HepG2 (cell line): ENCODE measurements at regions not wholly inside any gene's neighbourhood (a gene's known extent, or its start where the extent isn't known, plus 50 kb on each side); places are given as distances from the start of the nearest gene placed in this dataset.

Experiments
- ATAC-seq: fragments of 200-7000 bp; cut with Tn5 transposase; 3 replicates; pipeline ENCODE4 v1.9.1; 2020; ENCODE audit warnings: mild to moderate bottlenecking, moderate library complexity
- BruUV-seq: library from RNA; stranded (reverse); fragments of 400-500 nt; replicated peaks from 2 replicates; lab custom pipeline; 2021; lab: Mats Ljungman, UMichigan
- CTCF ChIA-PET: fragments of 300-600 bp; formaldehyde crosslinking; extraction: SDS; loops from one replicate; lab custom pipeline; 2021; ENCODE audit warnings: low total read pairs, inconsistent platforms, low intra/inter-chr PET ratio; lab: Yijun Ruan, JAX
- POLR2A ChIA-PET: fragments of 350-600 bp; sonication (Branson Sonifier 250); formaldehyde crosslinking; loops from one replicate; lab custom pipeline; 2020; ENCODE audit warnings: antibody characterized with exemption, inconsistent platforms; lab: Yijun Ruan, JAX
- DNase-seq: peaks from one replicate; pipeline ENCODE4 v3.0.0-alpha.2; 2015; ENCODE audit warnings: low spot score
- FAIRE-seq: peaks from 3 replicates; lab custom pipeline; 2011; peaks lifted over from hg19 to GRCh38; lab: Jason Lieb, UNC
- H2AFZ ChIP-seq: one replicate; pipeline ENCODE4 v1.6.1; 2011; ENCODE audit warnings: low read length, inconsistent platforms
- H3K27ac ChIP-seq: fragments of 300-600 bp; 3 replicates; pipeline ENCODE4 v1.8.0; 2011; ENCODE audit warnings: mixed run types, mild to moderate bottlenecking, mixed read lengths, low read length, inconsistent platforms; ENCODE audit not compliant: insufficient read depth; ENCODE audit errors: extremely low read length
- H3K27me3 ChIP-seq, 2 experiments: fragments of 200-600 bp in 1 of 2; 2 replicates in 1 of 2; 3 replicates in 1 of 2; pipeline versions ENCODE4 v1.6.0 to v1.8.0; 2011; ENCODE audit warnings: low read length in 2 of 2, mild to moderate bottlenecking in 2 of 2, moderate library complexity in 2 of 2, inconsistent platforms in 1 of 2; ENCODE audit not compliant: insufficient read depth in 2 of 2, control insufficient read depth in 1 of 2
- H3K36me3 ChIP-seq, 2 experiments: fragments of 200-600 bp in 1 of 2; replicated peaks in 1 of 2; 2 replicates in 1 of 2; 3 replicates in 1 of 2; pipeline versions ENCODE4 v1.5.1 to v1.8.0; 2011; ENCODE audit warnings: low read length in 2 of 2, inconsistent platforms in 1 of 2; ENCODE audit not compliant: insufficient read depth in 2 of 2, control insufficient read depth in 1 of 2
- H3K4me1 ChIP-seq: 2 replicates; pipeline ENCODE4 v1.5.1; 2012; ENCODE audit warnings: low read length, inconsistent platforms; ENCODE audit not compliant: insufficient read depth
- H3K4me2 ChIP-seq: 2 replicates; pipeline ENCODE4 v1.6.0; 2011; ENCODE audit warnings: low read depth, low read length, inconsistent platforms
- H3K4me3 ChIP-seq, 3 experiments: fragments of 200-600 bp in 1 of 3; sonication (generic), shearing (Covaris generic) in 1 of 3; replicated peaks in 1 of 3; 2 replicates each; pipeline ENCODE4 v1.5.1; 2011 to 2016; ENCODE audit warnings: low read length in 3 of 3, inconsistent platforms in 2 of 3, low read depth in 2 of 3, mild to moderate bottlenecking in 2 of 3, control low read depth in 1 of 3, mixed read lengths in 1 of 3; ENCODE audit not compliant: insufficient read depth in 1 of 3
- H3K79me2 ChIP-seq: one replicate; pipeline ENCODE4 v1.6.1; 2011; ENCODE audit warnings: low read length, inconsistent platforms; ENCODE audit not compliant: insufficient read depth
- H3K9ac ChIP-seq: 2 replicates; pipeline ENCODE4 v1.6.0; 2011; ENCODE audit warnings: mild to moderate bottlenecking, low read depth, low read length, inconsistent platforms; ENCODE audit not compliant: insufficient read depth
- H3K9me3 ChIP-seq: 2 replicates; pipeline ENCODE4 v1.5.1; 2012; ENCODE audit warnings: mild to moderate bottlenecking, low read length
- H4K20me1 ChIP-seq: 2 replicates; pipeline ENCODE4 v1.6.0; 2011; ENCODE audit warnings: inconsistent platforms, mild to moderate bottlenecking, low read length, moderate library complexity; ENCODE audit not compliant: insufficient read depth
- ADNP ChIP-seq: sonication (generic); formaldehyde crosslinking; IDR thresholded peaks from 2 replicates; pipeline ENCODE4 v1.4.0; 2020; ENCODE audit warnings: missing genetic modification reagents
- CBX5 ChIP-seq: sonication (generic); formaldehyde crosslinking; IDR thresholded peaks from 2 replicates; pipeline ENCODE4 v1.4.0; 2020; ENCODE audit warnings: missing genetic modification reagents, borderline replicate concordance
- MIXL1 ChIP-seq: IDR thresholded peaks from 2 replicates; pipeline ENCODE4 v1.6.1; 2016
- PRDM15 ChIP-seq: sonication (generic); formaldehyde crosslinking; IDR thresholded peaks from 2 replicates; pipeline ENCODE4 v1.4.0; 2020; ENCODE audit warnings: missing genetic modification reagents
- ZBTB14 ChIP-seq: sonication (generic); formaldehyde crosslinking; IDR thresholded peaks from 2 replicates; pipeline ENCODE4 v1.4.0; 2020; ENCODE audit warnings: missing genetic modification reagents
- ZFP91 ChIP-seq: sonication (generic); formaldehyde crosslinking; IDR thresholded peaks from 2 replicates; pipeline ENCODE4 v1.9.0; 2022; ENCODE audit warnings: missing genetic modification reagents, mild to moderate bottlenecking, borderline replicate concordance
- ZNF142 ChIP-seq: sonication (generic); formaldehyde crosslinking; IDR thresholded peaks from 2 replicates; pipeline ENCODE4 v1.4.0; 2020; ENCODE audit warnings: missing genetic modification reagents
- ZNF772 ChIP-seq: sonication (generic); formaldehyde crosslinking; IDR thresholded peaks from 2 replicates; pipeline ENCODE4 v1.5.0; 2020; ENCODE audit warnings: mild to moderate bottlenecking, missing genetic modification reagents
- ZSCAN5A ChIP-seq: sonication (generic); formaldehyde crosslinking; IDR thresholded peaks from 2 replicates; pipeline ENCODE4 v1.8.0; 2022; ENCODE audit warnings: mild to moderate bottlenecking, missing genetic modification reagents, borderline replicate concordance
- WGBS: methylation state at CpG from one replicate; pipeline ENCODE4 v1.1.6; 2017; ENCODE audit warnings: low lambda C conversion rate; 5-methylcytosine and 5-hydroxymethylcytosine counted together
- in situ Hi-C: cut with HindIII; loops from 2 replicates; pipeline ENCODE4 v1.10.0; 2017; ENCODE audit warnings: low pct_unique_long_range_greater_than_20kb; ENCODE audit not compliant: extremely low pct_ligation_motif_present
- intact Hi-C: fragments of 100-400 bp; cut with micrococcal nuclease; formaldehyde crosslinking; loops from one replicate; pipeline ENCODE4 v1.10.0; 2022; ENCODE audit not compliant: unreplicated experiment

GRCh38 chr18:61157451-61157850, 175.8 kb upstream of the CDH20 start (continued):
- no peak for TF ChIP-seq PRDM15 (CRISPR knock-in tag)
- TF ChIP-seq ZSCAN5A (CRISPR knock-in tag): no peak
- TF ChIP-seq ADNP (CRISPR knock-in tag): no peak

- Histone ChIP-seq H3K27me3 (no peaks in the 10 kb centered on the region), H3K4me1 (no peaks in the 10 kb centered on the region), H3K27ac (no peak overlapping the region), H3K9me3 (no peaks in the 10 kb centered on the region; the same call in 1 of the 2 replicates), H2AFZ (no peak overlapping the region), H3K4me2 (no peak overlapping the region), H3K36me3 (no peaks in the 10 kb centered on the region), H3K9ac (no peak overlapping the region), H3K4me3 (no peak overlapping the region), H4K20me1 (no peaks in the 10 kb centered on the region), H3K79me2 (no peaks in the 10 kb centered on the region)
- in situ Hi-C loops (no loop called here), intact Hi-C loops (no loop called here)
- no peak for DNase-seq
- WGBS: 0% methylated on average over 4 of the region's 4 CpGs
- no peak for ATAC-seq
- FAIRE-seq: no peak
- ChIA-PET POLR2A (no interaction called here), CTCF (no interaction called here)
- BruUV-seq: no TSS peak
- no peak for TF ChIP-seq ZBTB14 (CRISPR knock-in tag)
- no peak for TF ChIP-seq ZFP91 (CRISPR knock-in tag)
- TF ChIP-seq ZNF772: no peak
- no peak for TF ChIP-seq ZNF142 (CRISPR knock-in tag)
- no peak for TF ChIP-seq MIXL1 (CRISPR knock-in tag)
- no peak for TF ChIP-seq CBX5
Observed at GRCh38 chr18:61159246-61159645, 174.0 kb upstream of the CDH20 start.
